OCI-LY1 (cell line): ENCODE measurements at regions not wholly inside any gene's neighbourhood (a gene's known extent, or its start where the extent isn't known, plus 50 kb on each side); places are given as distances from the start of the nearest gene placed in this dataset.

Experiments
- H2AFZ ChIP-seq: fragments of 200-600 bp; sonication (generic), shearing (Covaris generic); 2 replicates; pipeline ENCODE4 v1.6.0; 2014; ENCODE audit warnings: antibody characterized with exemption, mild to moderate bottlenecking, low read length
- H3F3A ChIP-seq: fragments of 200-600 bp; sonication (generic), shearing (Covaris generic); 2 replicates; pipeline ENCODE4 v1.6.0; 2014; ENCODE audit warnings: mild to moderate bottlenecking, antibody characterized with exemption, low read length, moderate library complexity; ENCODE audit not compliant: insufficient read depth
- H3K27ac ChIP-seq: fragments of 200-600 bp; sonication (generic); 2 replicates; pipeline ENCODE4 v1.5.1; 2014; ENCODE audit warnings: low read length, mixed run types, mild to moderate bottlenecking, low read depth; ENCODE audit not compliant: poor library complexity, severe bottlenecking
- H3K27me3 ChIP-seq: fragments of 200-600 bp; sonication (generic); 2 replicates; pipeline ENCODE4 v1.6.0; 2014; ENCODE audit warnings: antibody characterized with exemption, mild to moderate bottlenecking, low read length, moderate library complexity; ENCODE audit not compliant: insufficient read depth
- H3K36me3 ChIP-seq: fragments of 200-600 bp; sonication (generic); 2 replicates; pipeline ENCODE4 v1.6.1; 2014; ENCODE audit warnings: mild to moderate bottlenecking, antibody characterized with exemption, low read length, moderate library complexity, mixed read lengths; ENCODE audit not compliant: insufficient read depth
- H3K4me1 ChIP-seq: fragments of 200-600 bp; sonication (generic); 2 replicates; pipeline ENCODE4 v1.5.1; 2014; ENCODE audit warnings: mild to moderate bottlenecking, low read length, moderate library complexity; ENCODE audit not compliant: insufficient read depth, severe bottlenecking
- H3K4me2 ChIP-seq: fragments of 200-600 bp; sonication (generic), shearing (Covaris generic); 2 replicates; pipeline ENCODE4 v1.6.1; 2014; ENCODE audit warnings: low read length
- H3K4me3 ChIP-seq: fragments of 200-600 bp; sonication (generic); 2 replicates; pipeline ENCODE4 v1.5.1; 2014; ENCODE audit warnings: low read length, low read depth, mild to moderate bottlenecking, mixed read lengths; ENCODE audit not compliant: poor library complexity, severe bottlenecking
- H3K79me2 ChIP-seq: fragments of 200-600 bp; shearing (Covaris generic); 2 replicates; pipeline ENCODE4 v1.6.1; 2016; ENCODE audit warnings: mixed run types, low read length, mixed read lengths; ENCODE audit not compliant: insufficient read depth
- H3K9ac ChIP-seq: fragments of 200-600 bp; sonication (generic), shearing (Covaris generic); 2 replicates; pipeline ENCODE4 v1.6.1; 2014; ENCODE audit warnings: mild to moderate bottlenecking, low read length, mixed read lengths
- H3K9me2 ChIP-seq: fragments of 200-600 bp; sonication (generic), shearing (Covaris generic); 2 replicates; pipeline ENCODE4 v1.6.1; 2014; ENCODE audit warnings: low read depth, mild to moderate bottlenecking, low read length, mixed read lengths
- H3K9me3 ChIP-seq: fragments of 200-600 bp; shearing (Covaris generic); 2 replicates; pipeline ENCODE4 v1.6.1; 2014; ENCODE audit warnings: low read length, mixed read lengths
- H4K20me1 ChIP-seq: fragments of 200-600 bp; sonication (generic), shearing (Covaris generic); 2 replicates; pipeline ENCODE4 v1.6.0; 2016; ENCODE audit warnings: mild to moderate bottlenecking, low read length; ENCODE audit not compliant: insufficient read depth
- EZH2 ChIP-seq: fragments of 200-600 bp; sonication (generic), shearing (Covaris generic); IDR thresholded peaks from 2 replicates; pipeline ENCODE4 v1.8.0; 2017; ENCODE audit warnings: borderline replicate concordance, mixed run types, mild to moderate bottlenecking, antibody characterized with exemption, low read length, moderate library complexity, mixed read lengths
- TF ChIP-seq, protein P1 (sequence below): fragments of 200-600 bp; sonication (generic), shearing (Covaris generic); IDR thresholded peaks from 2 replicates; pipeline ENCODE4 v1.5.1; 2017; ENCODE audit warnings: mild to moderate bottlenecking, antibody characterized with exemption, low read length, moderate library complexity, mixed read lengths

DNA sequence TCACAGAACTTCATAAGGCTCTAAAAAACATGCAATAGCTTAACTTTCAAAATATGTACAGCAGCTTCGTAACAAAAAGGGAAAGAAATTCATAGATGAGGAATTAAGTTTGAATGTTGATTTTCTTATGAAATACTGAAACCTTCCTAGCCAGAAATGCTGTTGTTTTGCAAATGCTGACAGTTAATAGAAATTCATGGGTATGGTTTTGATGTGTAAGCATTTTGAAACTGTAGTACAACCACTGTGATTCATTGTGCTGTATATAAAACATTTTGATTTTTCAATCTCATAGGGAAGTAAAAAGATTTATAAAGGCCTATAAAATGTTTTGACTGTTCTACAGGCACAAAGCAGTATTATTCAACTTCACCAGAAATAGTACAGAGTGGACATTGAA is 228.4 kb upstream of the EYS start:
- no peaks in the 10 kb centered on the region for H3K79me2 ChIP-seq
- H3K27me3 ChIP-seq = no peaks in the 10 kb centered on the region
- no peak overlapping the region for H2AFZ ChIP-seq
- no peak for TF ChIP-seq EZH2
- TF ChIP-seq, protein P1, sequence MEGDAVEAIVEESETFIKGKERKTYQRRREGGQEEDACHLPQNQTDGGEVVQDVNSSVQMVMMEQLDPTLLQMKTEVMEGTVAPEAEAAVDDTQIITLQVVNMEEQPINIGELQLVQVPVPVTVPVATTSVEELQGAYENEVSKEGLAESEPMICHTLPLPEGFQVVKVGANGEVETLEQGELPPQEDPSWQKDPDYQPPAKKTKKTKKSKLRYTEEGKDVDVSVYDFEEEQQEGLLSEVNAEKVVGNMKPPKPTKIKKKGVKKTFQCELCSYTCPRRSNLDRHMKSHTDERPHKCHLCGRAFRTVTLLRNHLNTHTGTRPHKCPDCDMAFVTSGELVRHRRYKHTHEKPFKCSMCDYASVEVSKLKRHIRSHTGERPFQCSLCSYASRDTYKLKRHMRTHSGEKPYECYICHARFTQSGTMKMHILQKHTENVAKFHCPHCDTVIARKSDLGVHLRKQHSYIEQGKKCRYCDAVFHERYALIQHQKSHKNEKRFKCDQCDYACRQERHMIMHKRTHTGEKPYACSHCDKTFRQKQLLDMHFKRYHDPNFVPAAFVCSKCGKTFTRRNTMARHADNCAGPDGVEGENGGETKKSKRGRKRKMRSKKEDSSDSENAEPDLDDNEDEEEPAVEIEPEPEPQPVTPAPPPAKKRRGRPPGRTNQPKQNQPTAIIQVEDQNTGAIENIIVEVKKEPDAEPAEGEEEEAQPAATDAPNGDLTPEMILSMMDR = no peak
- no peaks in the 10 kb centered on the region for H3K9me2 ChIP-seq
- no peak overlapping the region for H3K9ac ChIP-seq
- no peaks in the 10 kb centered on the region for H3K4me1 ChIP-seq
- no peaks in the 10 kb centered on the region for H3K36me3 ChIP-seq
- no peaks in the 10 kb centered on the region for H4K20me1 ChIP-seq
- no peaks in the 10 kb centered on the region for H3F3A ChIP-seq
- H3K4me2 ChIP-seq = no peak overlapping the region
- H3K27ac ChIP-seq = no peak overlapping the region
- no peak overlapping the region for H3K4me3 ChIP-seq
- no peaks in the 10 kb centered on the region for H3K9me3 ChIP-seq

DNA sequence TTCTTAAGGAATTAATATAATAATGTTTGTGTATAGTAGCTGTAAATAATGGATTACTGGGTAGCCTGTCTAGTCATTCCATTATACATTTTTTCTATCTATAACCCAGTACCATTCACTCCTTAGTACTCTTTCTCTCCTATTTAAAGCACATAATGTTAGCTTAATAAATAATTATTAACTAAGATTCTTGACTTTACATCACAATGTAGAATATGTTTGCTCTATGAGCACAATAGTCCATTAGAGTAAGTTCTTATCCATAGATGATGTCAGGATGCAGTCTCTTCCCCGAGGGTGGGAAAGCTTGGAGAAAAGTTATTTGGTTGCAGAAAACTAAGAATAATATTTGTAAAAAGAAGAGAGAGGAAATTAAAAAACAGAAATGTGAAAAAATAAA is 226.4 kb upstream of the EYS start:
- H3K4me3 ChIP-seq = no peak overlapping the region
- no peak for TF ChIP-seq EZH2
- TF ChIP-seq, protein P1 = no peak
- H3K9ac ChIP-seq = no peak overlapping the region
- no peak overlapping the region for H3K27ac ChIP-seq
- no peak overlapping the region for H2AFZ ChIP-seq
- no peaks in the 10 kb centered on the region for H3F3A ChIP-seq
- H3K9me3 ChIP-seq = no peaks in the 10 kb centered on the region
- no peaks in the 10 kb centered on the region for H4K20me1 ChIP-seq
- H3K79me2 ChIP-seq = no peaks in the 10 kb centered on the region
- no peaks in the 10 kb centered on the region for H3K4me1 ChIP-seq
- H3K9me2 ChIP-seq = no peaks in the 10 kb centered on the region
- H3K36me3 ChIP-seq = no peaks in the 10 kb centered on the region
- no peak overlapping the region for H3K4me2 ChIP-seq
- H3K27me3 ChIP-seq = no peaks in the 10 kb centered on the region

DNA sequence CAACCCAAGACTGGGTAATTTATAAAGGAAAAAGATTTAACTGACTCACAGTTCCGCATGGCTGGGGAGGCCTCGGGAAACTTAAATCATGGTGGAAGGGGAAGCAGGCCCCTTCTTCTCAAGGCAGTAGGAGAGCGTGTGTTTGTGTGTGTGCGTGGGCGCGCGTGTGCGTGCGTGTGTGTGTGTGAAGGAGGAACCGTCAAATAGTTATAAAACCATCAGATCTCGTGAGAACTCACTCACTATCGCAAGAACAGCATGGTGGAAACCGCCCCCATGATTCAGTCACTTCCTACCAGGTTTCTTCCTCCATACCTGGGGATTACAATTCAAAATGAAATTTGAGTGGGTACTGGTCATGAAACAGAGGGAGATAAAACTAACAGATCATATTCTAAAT is 220.1 kb upstream of the EYS start:
- Histone ChIP-seq H3K4me3 (no peak overlapping the region), H3K79me2 (no peaks in the 10 kb centered on the region), H3K9me2 (no peaks in the 10 kb centered on the region), H3K4me1 (no peaks in the 10 kb centered on the region), H4K20me1 (no peaks in the 10 kb centered on the region), H3K9me3 (no peaks in the 10 kb centered on the region), H3K27ac (no peak overlapping the region), H2AFZ (no peak overlapping the region), H3K9ac (no peak overlapping the region), H3K36me3 (no peaks in the 10 kb centered on the region), H3F3A (no peaks in the 10 kb centered on the region), H3K4me2 (no peak overlapping the region), H3K27me3 (no peaks in the 10 kb centered on the region)
- TF ChIP-seq, protein P1 = no peak
- TF ChIP-seq EZH2 = no peak
